ENCODE measurements at regions not wholly inside any gene's neighbourhood (a gene's known extent, or its start where the extent isn't known, plus 50 kb on each side); places are given as distances from the start of the nearest gene placed in this dataset.

GRCh38 chr6:73965539-73966029 is 269.6 kb downstream of the CD109 start (continued):
- TF ChIP-seq AFF1 (IDR thresholded peaks at IDR 0.05; ENCODE audit: low read depth in 1 of 2, partially characterized antibody in 2 of 2) = no peak
- no peak for TF ChIP-seq E2F1 (CRISPR knock-in tag; IDR thresholded peaks at IDR 0.05)
- no peak for TF ChIP-seq KAT8 (IDR thresholded peaks at IDR 0.05; ENCODE audit: low read depth)
- no peak for TF ChIP-seq ZNF398 (CRISPR knock-in tag; IDR thresholded peaks at IDR 0.05)

Measured in K562 (cell line).